DOHH2 (cell line): ENCODE measurements at regions not wholly inside any gene's neighbourhood (a gene's known extent, or its start where the extent isn't known, plus 50 kb on each side); places are given as distances from the start of the nearest gene placed in this dataset.

Source experiments
- EZH2phosphoT487 ChIP-seq: fragments of 200-600 bp; sonication (generic); IDR thresholded peaks from 2 replicates; pipeline ENCODE4 v1.6.1; 2017; ENCODE audit warnings: borderline replicate concordance, mild to moderate bottlenecking, antibody characterized with exemption, low read length, moderate library complexity, mixed read lengths
- TF ChIP-seq, protein P1 (sequence below): fragments of 200-600 bp; sonication (generic); IDR thresholded peaks from one replicate; pipeline ENCODE4 v1.5.1; 2014; ENCODE audit warnings: antibody characterized with exemption, mild to moderate bottlenecking, low read depth, low read length; ENCODE audit not compliant: poor library complexity, severe bottlenecking

- TF ChIP-seq, protein P1, sequence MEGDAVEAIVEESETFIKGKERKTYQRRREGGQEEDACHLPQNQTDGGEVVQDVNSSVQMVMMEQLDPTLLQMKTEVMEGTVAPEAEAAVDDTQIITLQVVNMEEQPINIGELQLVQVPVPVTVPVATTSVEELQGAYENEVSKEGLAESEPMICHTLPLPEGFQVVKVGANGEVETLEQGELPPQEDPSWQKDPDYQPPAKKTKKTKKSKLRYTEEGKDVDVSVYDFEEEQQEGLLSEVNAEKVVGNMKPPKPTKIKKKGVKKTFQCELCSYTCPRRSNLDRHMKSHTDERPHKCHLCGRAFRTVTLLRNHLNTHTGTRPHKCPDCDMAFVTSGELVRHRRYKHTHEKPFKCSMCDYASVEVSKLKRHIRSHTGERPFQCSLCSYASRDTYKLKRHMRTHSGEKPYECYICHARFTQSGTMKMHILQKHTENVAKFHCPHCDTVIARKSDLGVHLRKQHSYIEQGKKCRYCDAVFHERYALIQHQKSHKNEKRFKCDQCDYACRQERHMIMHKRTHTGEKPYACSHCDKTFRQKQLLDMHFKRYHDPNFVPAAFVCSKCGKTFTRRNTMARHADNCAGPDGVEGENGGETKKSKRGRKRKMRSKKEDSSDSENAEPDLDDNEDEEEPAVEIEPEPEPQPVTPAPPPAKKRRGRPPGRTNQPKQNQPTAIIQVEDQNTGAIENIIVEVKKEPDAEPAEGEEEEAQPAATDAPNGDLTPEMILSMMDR, result no peak
- TF ChIP-seq EZH2phosphoT487, result no peak
Observed at GRCh38 chrX:118178450-118178849, 61.8 kb upstream of the KLHL13 start.
